ENCODE measurements at regions not wholly inside any gene's neighbourhood (a gene's known extent, or its start where the extent isn't known, plus 50 kb on each side); places are given as distances from the start of the nearest gene placed in this dataset.

DNA sequence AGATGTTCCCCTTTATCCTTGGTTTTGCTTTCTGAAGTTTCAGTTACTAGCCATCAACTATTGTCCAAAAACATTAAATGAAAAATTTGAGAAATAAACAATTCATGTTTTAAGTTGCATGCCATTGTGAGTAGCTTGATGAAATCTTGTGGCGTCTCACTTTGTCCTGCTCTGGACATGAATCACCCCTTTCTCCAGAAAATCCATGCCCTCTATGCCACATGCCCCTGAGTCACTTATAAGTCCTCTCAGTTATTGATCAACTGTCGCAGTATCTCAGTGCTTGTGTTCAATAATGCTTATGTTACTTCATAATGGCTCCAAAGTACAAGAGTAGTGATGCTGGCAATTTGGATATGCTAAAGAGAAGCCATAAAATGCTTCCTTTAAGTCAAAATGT lies 208.0 kb upstream of the FERD3L start:
- H3F3A ChIP-seq (ENCODE audit: low read depth) = no peaks in the 10 kb centered on the region
- no peak overlapping the region for H3K4me3 ChIP-seq
- H3K79me2 ChIP-seq (ENCODE audit: low read depth) = no peaks in the 10 kb centered on the region
- no peak for TF ChIP-seq EZH2phosphoT487 (IDR thresholded peaks at IDR 0.05)
- TF ChIP-seq, protein P1, sequence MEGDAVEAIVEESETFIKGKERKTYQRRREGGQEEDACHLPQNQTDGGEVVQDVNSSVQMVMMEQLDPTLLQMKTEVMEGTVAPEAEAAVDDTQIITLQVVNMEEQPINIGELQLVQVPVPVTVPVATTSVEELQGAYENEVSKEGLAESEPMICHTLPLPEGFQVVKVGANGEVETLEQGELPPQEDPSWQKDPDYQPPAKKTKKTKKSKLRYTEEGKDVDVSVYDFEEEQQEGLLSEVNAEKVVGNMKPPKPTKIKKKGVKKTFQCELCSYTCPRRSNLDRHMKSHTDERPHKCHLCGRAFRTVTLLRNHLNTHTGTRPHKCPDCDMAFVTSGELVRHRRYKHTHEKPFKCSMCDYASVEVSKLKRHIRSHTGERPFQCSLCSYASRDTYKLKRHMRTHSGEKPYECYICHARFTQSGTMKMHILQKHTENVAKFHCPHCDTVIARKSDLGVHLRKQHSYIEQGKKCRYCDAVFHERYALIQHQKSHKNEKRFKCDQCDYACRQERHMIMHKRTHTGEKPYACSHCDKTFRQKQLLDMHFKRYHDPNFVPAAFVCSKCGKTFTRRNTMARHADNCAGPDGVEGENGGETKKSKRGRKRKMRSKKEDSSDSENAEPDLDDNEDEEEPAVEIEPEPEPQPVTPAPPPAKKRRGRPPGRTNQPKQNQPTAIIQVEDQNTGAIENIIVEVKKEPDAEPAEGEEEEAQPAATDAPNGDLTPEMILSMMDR (IDR thresholded peaks at IDR 0.05) = no peak
- no peak for TF ChIP-seq EZH2 (IDR thresholded peaks at IDR 0.05)
- H2AFZ ChIP-seq (replicated peaks) = no peak overlapping the region
- no peaks in the 10 kb centered on the region for H3K36me3 ChIP-seq
- Mint-ChIP-seq H3K27ac (no peak overlapping the region), H3K4me3 (no peak overlapping the region), H3K36me3 (no peaks in the 10 kb centered on the region), H3K27me3 (ENCODE audit: insufficient read depth, low read depth) (no peaks in the 10 kb centered on the region), H3K9me3 (no peaks in the 10 kb centered on the region), H3K4me1 (no peaks in the 10 kb centered on the region)
- H3K9ac ChIP-seq = no peak overlapping the region
- no peaks in the 10 kb centered on the region for H3K4me1 ChIP-seq
- DNase-seq (ENCODE audit: low spot score) = no peak
- H4K20me1 ChIP-seq (ENCODE audit: low read depth) = no peaks in the 10 kb centered on the region
- H3K27me3 ChIP-seq = no peaks in the 10 kb centered on the region
- no peaks in the 10 kb centered on the region for H3K9me3 ChIP-seq (ENCODE audit: low read depth)
- H3K27ac ChIP-seq = no peak overlapping the region
- H3K4me2 ChIP-seq = no peak overlapping the region

DNA sequence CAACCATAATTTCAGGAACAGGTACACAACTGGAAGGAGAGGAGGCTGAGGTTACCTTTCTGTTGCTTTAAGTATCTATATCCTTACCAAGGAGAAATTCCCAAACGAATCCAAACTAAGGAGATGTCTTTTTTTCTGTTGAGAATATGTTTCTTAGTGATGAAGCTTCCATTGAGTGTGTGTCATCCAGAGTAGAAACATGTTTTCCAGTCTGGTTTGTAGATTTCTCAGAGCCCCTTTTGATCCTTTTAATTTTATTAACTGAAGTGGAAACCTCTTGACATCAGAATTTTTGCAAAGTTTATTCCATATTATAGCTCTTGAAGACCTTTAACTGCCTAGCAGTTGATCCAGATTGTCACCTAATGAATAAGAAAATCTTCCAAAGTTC lies 207.1 kb upstream of the FERD3L start:
- Histone ChIP-seq H3K4me1 (no peaks in the 10 kb centered on the region), H2AFZ (replicated peaks) (no peak overlapping the region), H3K79me2 (ENCODE audit: low read depth) (no peaks in the 10 kb centered on the region), H3K4me3 (no peak overlapping the region), H3K27ac (no peak overlapping the region), H3K36me3 (no peaks in the 10 kb centered on the region), H3K9me3 (ENCODE audit: low read depth) (no peaks in the 10 kb centered on the region), H4K20me1 (ENCODE audit: low read depth) (no peaks in the 10 kb centered on the region), H3K27me3 (no peaks in the 10 kb centered on the region), H3K9ac (no peak overlapping the region), H3K4me2 (no peak overlapping the region), H3F3A (ENCODE audit: low read depth) (no peaks in the 10 kb centered on the region)
- Mint-ChIP-seq H3K27ac (no peak overlapping the region), H3K4me1 (no peaks in the 10 kb centered on the region), H3K27me3 (ENCODE audit: insufficient read depth, low read depth) (no peaks in the 10 kb centered on the region), H3K4me3 (no peak overlapping the region), H3K9me3 (no peaks in the 10 kb centered on the region), H3K36me3 (no peaks in the 10 kb centered on the region)
- DNase-seq (ENCODE audit: low spot score) = no peak
- TF ChIP-seq EZH2phosphoT487 (IDR thresholded peaks at IDR 0.05) (no peak), EZH2 (IDR thresholded peaks at IDR 0.05) (no peak)
- TF ChIP-seq, protein P1 (IDR thresholded peaks at IDR 0.05) = no peak

DNA sequence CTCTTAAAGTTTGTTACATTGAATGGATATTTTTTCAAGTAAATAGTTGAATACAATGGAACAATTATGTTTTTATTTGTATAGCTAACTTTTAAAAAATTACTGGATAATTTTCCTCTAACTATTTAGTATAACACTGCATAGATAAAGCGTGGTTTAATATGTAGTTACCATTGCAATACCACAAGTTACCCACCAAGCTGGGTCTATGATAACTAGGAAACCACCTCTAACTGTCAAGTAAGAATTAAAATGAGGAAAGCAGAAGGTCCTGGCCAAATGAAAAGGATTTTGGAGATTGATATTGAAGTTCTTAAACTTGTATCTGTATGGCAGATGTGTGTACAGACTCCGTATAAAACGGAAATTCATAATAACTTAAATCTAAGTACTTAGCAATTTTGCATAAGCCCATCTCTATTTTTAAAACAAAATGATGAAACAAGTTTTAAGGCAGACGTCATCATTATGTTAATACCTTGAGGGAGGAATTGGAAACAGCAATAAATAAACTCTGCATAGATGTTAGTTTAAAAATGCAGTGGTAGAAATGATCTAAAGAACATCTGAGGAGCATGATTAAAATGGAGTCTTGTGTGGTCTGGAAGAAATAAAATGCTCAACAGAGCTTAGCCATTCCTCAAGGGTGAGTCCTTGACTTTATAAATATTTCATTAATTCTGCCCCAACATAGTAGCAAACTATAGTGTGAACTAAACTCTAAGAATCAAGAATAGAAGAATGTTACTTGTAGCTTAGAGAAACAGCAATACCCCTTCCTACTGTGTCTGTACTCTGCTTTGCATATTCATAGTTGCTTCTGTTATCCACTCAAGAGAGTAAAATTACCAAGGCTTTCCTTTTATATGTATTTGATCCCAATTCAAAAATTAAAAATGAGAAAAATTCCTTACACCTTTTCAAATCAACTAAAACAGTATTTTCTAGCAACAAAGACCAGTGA lies 206.4 kb upstream of the FERD3L start:
- Histone ChIP-seq H4K20me1 (ENCODE audit: low read depth) (no peaks in the 10 kb centered on the region), H3K4me3 (no peak overlapping the region), H3K4me2 (no peak overlapping the region), H3K9ac (no peak overlapping the region), H3K9me3 (ENCODE audit: low read depth) (no peaks in the 10 kb centered on the region), H3K27ac (no peak overlapping the region), H3F3A (ENCODE audit: low read depth) (no peaks in the 10 kb centered on the region), H3K36me3 (no peaks in the 10 kb centered on the region), H3K79me2 (ENCODE audit: low read depth) (no peaks in the 10 kb centered on the region), H3K27me3 (no peaks in the 10 kb centered on the region), H3K4me1 (no peaks in the 10 kb centered on the region), H2AFZ (replicated peaks) (no peak overlapping the region)
- no peak for TF ChIP-seq EZH2phosphoT487 (IDR thresholded peaks at IDR 0.05)
- TF ChIP-seq, protein P1 (IDR thresholded peaks at IDR 0.05) = no peak
- TF ChIP-seq EZH2 (IDR thresholded peaks at IDR 0.05) = no peak
- Mint-ChIP-seq H3K9me3 (no peaks in the 10 kb centered on the region), H3K36me3 (no peaks in the 10 kb centered on the region), H3K4me3 (no peak overlapping the region), H3K27me3 (ENCODE audit: insufficient read depth, low read depth) (no peaks in the 10 kb centered on the region), H3K4me1 (no peaks in the 10 kb centered on the region), H3K27ac (no peak overlapping the region)
- no peak for DNase-seq (ENCODE audit: low spot score)
